ENCODE measurements at regions not wholly inside any gene's neighbourhood (a gene's known extent, or its start where the extent isn't known, plus 50 kb on each side); places are given as distances from the start of the nearest gene placed in this dataset.

DNA sequence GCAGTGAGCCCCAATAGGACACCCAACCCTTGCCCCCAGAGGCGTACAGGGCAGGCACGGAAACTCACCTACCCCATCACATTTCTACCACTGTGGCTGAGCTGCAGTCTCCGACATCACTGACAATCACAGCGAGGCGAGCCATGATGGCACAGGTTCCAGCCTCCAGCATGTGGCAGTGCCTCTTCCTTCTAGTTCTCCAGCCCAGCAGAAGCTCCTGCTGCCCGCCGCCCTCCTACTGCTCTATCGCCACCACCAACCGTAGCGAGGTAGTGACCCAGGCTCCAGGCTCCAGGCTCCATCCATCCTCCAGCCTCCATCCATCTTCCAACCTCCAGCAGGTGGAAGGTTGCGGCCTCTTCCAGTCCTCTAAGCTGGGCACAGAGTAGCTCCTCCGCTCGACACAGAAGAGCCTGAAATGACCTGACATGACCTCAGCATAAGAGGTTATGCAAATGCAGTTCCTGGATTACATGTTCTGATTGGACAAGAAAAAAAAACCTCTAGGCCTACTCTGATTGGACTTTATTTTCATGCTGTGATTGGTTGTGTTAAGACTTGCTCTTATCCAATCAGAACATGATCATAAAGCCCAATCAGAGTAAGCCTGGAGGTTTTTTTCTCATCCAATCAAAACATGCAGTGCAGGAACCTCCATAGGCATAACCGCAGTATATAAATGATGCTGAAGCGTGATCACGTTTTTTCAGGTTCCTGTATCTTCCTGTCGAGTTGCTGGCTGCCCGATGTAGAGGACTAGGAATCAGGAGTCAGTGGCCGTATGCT is 438.9 kb upstream of the ZNF337 start:
- no peaks in the 10 kb centered on the region for H3K36me3 Mint-ChIP-seq (ENCODE audit: low read depth)
- no peaks in the 10 kb centered on the region for H3K36me3 ChIP-seq (ENCODE audit: insufficient read depth)
- H3K27ac Mint-ChIP-seq: no peak overlapping the region

More for the DNA sequence above, 438.9 kb upstream of the ZNF337 start:
- TF ChIP-seq, protein P1, sequence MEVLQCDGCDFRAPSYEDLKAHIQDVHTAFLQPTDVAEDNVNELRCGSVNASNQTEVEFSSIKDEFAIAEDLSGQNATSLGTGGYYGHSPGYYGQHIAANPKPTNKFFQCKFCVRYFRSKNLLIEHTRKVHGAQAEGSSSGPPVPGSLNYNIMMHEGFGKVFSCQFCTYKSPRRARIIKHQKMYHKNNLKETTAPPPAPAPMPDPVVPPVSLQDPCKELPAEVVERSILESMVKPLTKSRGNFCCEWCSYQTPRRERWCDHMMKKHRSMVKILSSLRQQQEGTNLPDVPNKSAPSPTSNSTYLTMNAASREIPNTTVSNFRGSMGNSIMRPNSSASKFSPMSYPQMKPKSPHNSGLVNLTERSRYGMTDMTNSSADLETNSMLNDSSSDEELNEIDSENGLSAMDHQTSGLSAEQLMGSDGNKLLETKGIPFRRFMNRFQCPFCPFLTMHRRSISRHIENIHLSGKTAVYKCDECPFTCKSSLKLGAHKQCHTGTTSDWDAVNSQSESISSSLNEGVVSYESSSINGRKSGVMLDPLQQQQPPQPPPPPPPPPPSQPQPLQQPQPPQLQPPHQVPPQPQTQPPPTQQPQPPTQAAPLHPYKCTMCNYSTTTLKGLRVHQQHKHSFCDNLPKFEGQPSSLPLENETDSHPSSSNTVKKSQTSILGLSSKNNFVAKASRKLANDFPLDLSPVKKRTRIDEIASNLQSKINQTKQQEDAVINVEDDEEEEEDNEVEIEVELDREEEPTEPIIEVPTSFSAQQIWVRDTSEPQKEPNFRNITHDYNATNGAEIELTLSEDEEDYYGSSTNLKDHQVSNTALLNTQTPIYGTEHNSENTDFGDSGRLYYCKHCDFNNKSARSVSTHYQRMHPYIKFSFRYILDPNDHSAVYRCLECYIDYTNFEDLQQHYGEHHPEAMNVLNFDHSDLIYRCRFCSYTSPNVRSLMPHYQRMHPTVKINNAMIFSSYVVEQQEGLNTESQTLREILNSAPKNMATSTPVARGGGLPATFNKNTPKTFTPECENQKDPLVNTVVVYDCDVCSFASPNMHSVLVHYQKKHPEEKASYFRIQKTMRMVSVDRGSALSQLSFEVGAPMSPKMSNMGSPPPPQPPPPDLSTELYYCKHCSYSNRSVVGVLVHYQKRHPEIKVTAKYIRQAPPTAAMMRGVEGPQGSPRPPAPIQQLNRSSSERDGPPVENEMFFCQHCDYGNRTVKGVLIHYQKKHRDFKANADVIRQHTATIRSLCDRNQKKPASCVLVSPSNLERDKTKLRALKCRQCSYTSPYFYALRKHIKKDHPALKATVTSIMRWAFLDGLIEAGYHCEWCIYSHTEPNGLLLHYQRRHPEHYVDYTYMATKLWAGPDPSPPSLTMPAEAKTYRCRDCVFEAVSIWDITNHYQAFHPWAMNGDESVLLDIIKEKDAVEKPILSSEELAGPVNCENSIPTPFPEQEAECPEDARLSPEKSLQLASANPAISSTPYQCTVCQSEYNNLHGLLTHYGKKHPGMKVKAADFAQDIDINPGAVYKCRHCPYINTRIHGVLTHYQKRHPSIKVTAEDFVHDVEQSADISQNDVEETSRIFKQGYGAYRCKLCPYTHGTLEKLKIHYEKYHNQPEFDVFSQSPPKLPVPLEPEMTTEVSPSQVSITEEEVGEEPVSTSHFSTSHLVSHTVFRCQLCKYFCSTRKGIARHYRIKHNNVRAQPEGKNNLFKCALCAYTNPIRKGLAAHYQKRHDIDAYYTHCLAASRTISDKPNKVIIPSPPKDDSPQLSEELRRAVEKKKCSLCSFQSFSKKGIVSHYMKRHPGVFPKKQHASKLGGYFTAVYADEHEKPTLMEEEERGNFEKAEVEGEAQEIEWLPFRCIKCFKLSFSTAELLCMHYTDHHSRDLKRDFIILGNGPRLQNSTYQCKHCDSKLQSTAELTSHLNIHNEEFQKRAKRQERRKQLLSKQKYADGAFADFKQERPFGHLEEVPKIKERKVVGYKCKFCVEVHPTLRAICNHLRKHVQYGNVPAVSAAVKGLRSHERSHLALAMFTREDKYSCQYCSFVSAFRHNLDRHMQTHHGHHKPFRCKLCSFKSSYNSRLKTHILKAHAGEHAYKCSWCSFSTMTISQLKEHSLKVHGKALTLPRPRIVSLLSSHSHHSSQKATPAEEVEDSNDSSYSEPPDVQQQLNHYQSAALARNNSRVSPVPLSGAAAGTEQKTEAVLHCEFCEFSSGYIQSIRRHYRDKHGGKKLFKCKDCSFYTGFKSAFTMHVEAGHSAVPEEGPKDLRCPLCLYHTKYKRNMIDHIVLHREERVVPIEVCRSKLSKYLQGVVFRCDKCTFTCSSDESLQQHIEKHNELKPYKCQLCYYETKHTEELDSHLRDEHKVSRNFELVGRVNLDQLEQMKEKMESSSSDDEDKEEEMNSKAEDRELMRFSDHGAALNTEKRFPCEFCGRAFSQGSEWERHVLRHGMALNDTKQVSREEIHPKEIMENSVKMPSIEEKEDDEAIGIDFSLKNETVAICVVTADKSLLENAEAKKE (CRISPR knock-in tag; IDR thresholded peaks at IDR 0.05): no peak
- TF ChIP-seq STAT1 (IDR thresholded peaks at IDR 0.05; ENCODE audit: unreplicated experiment) (no peak), ETS1 (IDR thresholded peaks at IDR 0.05) (no peak), ZNF331 (CRISPR knock-in tag; IDR thresholded peaks at IDR 0.05; ENCODE audit: low read depth) (no peak), POLR2AphosphoS5 (IDR thresholded peaks at IDR 0.05; ENCODE audit: low read depth) (no peak), EZH2phosphoT487 (IDR thresholded peaks at IDR 0.05; ENCODE audit: unreplicated experiment) (no peak), CTCF (conservative IDR thresholded peaks at IDR 0.05; ENCODE audit: low read depth in 2 of 2) (no peak), EZH2 (IDR thresholded peaks at IDR 0.05; ENCODE audit: low read depth, unreplicated experiment) (no peak)
- no peak for DNase-seq (ENCODE audit: low spot score)
- no peak for ATAC-seq
- peaks cover 7% of the 10 kb centered on the region for H3K27me3 Mint-ChIP-seq (ENCODE audit: insufficient read depth, low read depth, poor library complexity)
- no peak overlapping the region for H3K27ac ChIP-seq (ENCODE audit: low read depth)
- no peak overlapping the region for H3K4me2 ChIP-seq
- no peaks in the 10 kb centered on the region; the same call in 1 of the 3 replicates for H3K9me3 Mint-ChIP-seq
- H3K79me2 ChIP-seq (replicated peaks; ENCODE audit: insufficient read depth): no peaks in the 10 kb centered on the region
- no peak overlapping the region for H3K4me3 Mint-ChIP-seq
- H3K4me1 Mint-ChIP-seq: no peaks in the 10 kb centered on the region; the same call in 2 of the 3 replicates
- H4K20me1 ChIP-seq (replicated peaks; ENCODE audit: insufficient read depth): no peaks in the 10 kb centered on the region
- no peak overlapping the region for H2AFZ ChIP-seq
- H3K27me3 ChIP-seq (ENCODE audit: insufficient read depth): no peaks in the 10 kb centered on the region
- H3K4me3 ChIP-seq: no peak overlapping the region
- H3K9me2 ChIP-seq (ENCODE audit: insufficient read depth): no peaks in the 10 kb centered on the region
- no peaks in the 10 kb centered on the region for H3F3A ChIP-seq (replicated peaks; ENCODE audit: low read depth)
- H3K4me1 ChIP-seq (ENCODE audit: insufficient read depth): no peaks in the 10 kb centered on the region

All from GM23338 (cell line).